Body of pancreas (tissue), 4 donors: ENCODE measurements at regions not wholly inside any gene's neighbourhood (a gene's known extent, or its start where the extent isn't known, plus 50 kb on each side); places are given as distances from the start of the nearest gene placed in this dataset.

Experiments used
- CTCF ChIP-seq, 7 experiments: fragments of 450-650 bp in 4 of 7; fragments of 200-600 bp in 3 of 7; sonication (generic) in 3 of 7; IDR thresholded peaks; one replicate each; pipeline ENCODE4 v1.5.1; 2016 to 2019; ENCODE audit warnings: antibody characterized with exemption in 7 of 7
- POLR2A ChIP-seq, 3 donors: fragments of 450-650 bp; IDR thresholded peaks; one replicate each; pipeline ENCODE4 v1.6.1; 2016; ENCODE audit warnings: antibody characterized with exemption in 3 of 3, mild to moderate bottlenecking in 2 of 3

GRCh38 chr13:53854321-53854720 is 825.7 kb downstream of the OLFM4 start:
- TF ChIP-seq CTCF (IDR thresholded peaks at IDR 0.05) (no peak), POLR2A (IDR thresholded peaks at IDR 0.05) (no peak)
